B cell (primary cell): ENCODE measurements at regions not wholly inside any gene's neighbourhood (a gene's known extent, or its start where the extent isn't known, plus 50 kb on each side); places are given as distances from the start of the nearest gene placed in this dataset.

ENCODE experiments used
- CTCF ChIP-seq: fragments of 200-600 bp; IDR thresholded peaks from one replicate; pipeline ENCODE4 v1.8.0; 2022; ENCODE audit warnings: antibody characterized with exemption, mild to moderate bottlenecking
- EZH2 ChIP-seq: IDR thresholded peaks from 2 replicates; pipeline ENCODE4 v1.6.1; 2012; ENCODE audit warnings: borderline replicate concordance, low read depth, mild to moderate bottlenecking, moderate library complexity, low read length; ENCODE audit not compliant: insufficient read depth, poor library complexity, severe bottlenecking

- TF ChIP-seq CTCF (no peak), EZH2 (no peak)
Measured at GRCh38 chr1:68826836-68827235, 330.0 kb upstream of the DEPDC1 start.
